ENCODE measurements at regions not wholly inside any gene's neighbourhood (a gene's known extent, or its start where the extent isn't known, plus 50 kb on each side); places are given as distances from the start of the nearest gene placed in this dataset.

- no peak for TF ChIP-seq CTCF (IDR thresholded peaks at IDR 0.05)
- DNase-seq = no peak
- peaks cover 0 to 3% (median 0%) of the 10 kb centered on the region in 4 donors for H3K4me1 ChIP-seq
- H3K9me3 ChIP-seq = no peaks in the 10 kb centered on the region
- H3K4me3 ChIP-seq = no peak overlapping the region
- no peak overlapping the region for H3K27ac ChIP-seq
- no peaks in the 10 kb centered on the region for H3K27me3 ChIP-seq
- no peaks in the 10 kb centered on the region for H3K36me3 ChIP-seq
- intact Hi-C loops (cut with DNase I; ENCODE audit: low total_unique reads) = no loop called here
Observed at GRCh38 chr2:18171191-18172139, 293.0 kb downstream of the KCNS3 start.

- no peaks in the 10 kb centered on the region for H3K27me3 ChIP-seq
- H3K36me3 ChIP-seq = no peaks in the 10 kb centered on the region
- DNase-seq = no peak
- peaks cover 0 to 3% (median 0%) of the 10 kb centered on the region in 4 donors for H3K4me1 ChIP-seq
- TF ChIP-seq CTCF (IDR thresholded peaks at IDR 0.05) = no peak
- H3K4me3 ChIP-seq = no peak overlapping the region
- H3K9me3 ChIP-seq = no peaks in the 10 kb centered on the region
- intact Hi-C loops (cut with DNase I; ENCODE audit: low total_unique reads) = no loop called here
- no peak overlapping the region for H3K27ac ChIP-seq
Observed at GRCh38 chr2:18170642-18171041, 292.2 kb downstream of the KCNS3 start.

GRCh38 chr2:18169893-18170175 lies 291.4 kb downstream of the KCNS3 start:
- no peaks in the 10 kb centered on the region for H3K9me3 ChIP-seq
- H3K27me3 ChIP-seq = no peaks in the 10 kb centered on the region
- no peaks in the 10 kb centered on the region for H3K36me3 ChIP-seq
- intact Hi-C loops (cut with DNase I; ENCODE audit: low total_unique reads) = no loop called here
- TF ChIP-seq CTCF (IDR thresholded peaks at IDR 0.05) = no peak
- H3K4me1 ChIP-seq = peaks cover 0 to 3% (median 0%) of the 10 kb centered on the region in 4 donors
- DNase-seq = no peak
- H3K4me3 ChIP-seq = no peak overlapping the region
- no peak overlapping the region for H3K27ac ChIP-seq

- peaks cover 0 to 3% (median 0%) of the 10 kb centered on the region in 4 donors for H3K4me1 ChIP-seq
- DNase-seq = no peak
- H3K36me3 ChIP-seq = no peaks in the 10 kb centered on the region
- TF ChIP-seq CTCF (IDR thresholded peaks at IDR 0.05) = no peak
- intact Hi-C loops (cut with DNase I; ENCODE audit: low total_unique reads) = no loop called here
- H3K9me3 ChIP-seq = no peaks in the 10 kb centered on the region
- no peaks in the 10 kb centered on the region for H3K27me3 ChIP-seq
- H3K27ac ChIP-seq = no peak overlapping the region
- no peak overlapping the region for H3K4me3 ChIP-seq
Observed at GRCh38 chr2:18169121-18169892, 290.8 kb downstream of the KCNS3 start.

GRCh38 chr2:18167871-18168270 lies 289.4 kb downstream of the KCNS3 start:
- no peaks in the 10 kb centered on the region for H3K36me3 ChIP-seq
- no peaks in the 10 kb centered on the region for H3K9me3 ChIP-seq
- no peak for TF ChIP-seq CTCF (IDR thresholded peaks at IDR 0.05)
- no peak for DNase-seq
- H3K4me1 ChIP-seq = peaks cover 0 to 3% (median 0%) of the 10 kb centered on the region in 4 donors
- no peaks in the 10 kb centered on the region for H3K27me3 ChIP-seq
- intact Hi-C loops (cut with DNase I; ENCODE audit: low total_unique reads) = no loop called here
- no peak overlapping the region for H3K4me3 ChIP-seq
- no peak overlapping the region for H3K27ac ChIP-seq
